Hematopoietic multipotent progenitor cell treated with erythropoietin and hydrocortisone succinate and interleukin-3 and kit ligand, for 4 days (in vitro differentiated cells): ENCODE measurements at regions not wholly inside any gene's neighbourhood (a gene's known extent, or its start where the extent isn't known, plus 50 kb on each side); places are given as distances from the start of the nearest gene placed in this dataset.

Experiments used
- DNase-seq: peaks from one replicate; pipeline ENCODE4 v3.0.0-alpha.2; 2015

DNA sequence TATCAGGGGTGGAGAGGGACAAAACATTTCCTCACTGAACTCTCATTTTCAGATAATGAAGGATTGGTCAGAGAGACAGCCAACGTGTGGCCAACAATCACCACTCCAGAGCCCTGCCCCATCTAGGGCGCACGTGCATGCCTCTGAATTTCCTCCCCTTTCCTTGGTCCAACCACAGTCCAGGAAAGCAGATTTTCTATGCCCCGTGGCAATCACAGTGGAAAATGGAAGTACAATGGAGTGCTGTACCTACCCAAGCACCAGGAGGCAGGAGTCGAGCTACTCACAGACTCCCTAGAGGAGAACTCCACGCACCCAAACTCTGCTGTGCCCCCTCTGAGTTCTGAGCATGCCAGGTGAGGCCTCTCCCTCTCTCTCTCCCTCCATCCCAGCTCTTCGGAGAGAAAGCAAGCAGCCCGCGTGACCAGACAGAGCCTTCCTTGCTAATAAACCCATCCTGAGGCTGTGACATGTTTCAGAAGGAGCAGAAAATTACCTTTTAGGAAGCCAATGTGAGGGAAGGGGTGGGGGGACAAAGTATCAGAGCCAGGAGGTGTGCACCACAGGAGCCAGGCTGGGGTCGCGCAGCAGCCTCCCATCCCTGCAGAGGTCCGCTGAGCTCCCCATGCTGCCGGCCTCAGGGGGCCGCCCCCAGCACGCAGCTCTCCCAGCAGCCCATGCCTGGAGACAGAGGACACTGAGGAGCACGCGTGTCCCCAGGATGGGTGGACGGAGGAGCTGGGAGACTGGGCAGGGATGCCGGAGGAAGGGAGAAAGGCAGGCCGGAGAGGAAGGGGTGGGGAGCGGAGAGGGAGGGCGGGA, 73.4 kb downstream of the PITPNM2 start:
- DNase-seq = no peak

DNA sequence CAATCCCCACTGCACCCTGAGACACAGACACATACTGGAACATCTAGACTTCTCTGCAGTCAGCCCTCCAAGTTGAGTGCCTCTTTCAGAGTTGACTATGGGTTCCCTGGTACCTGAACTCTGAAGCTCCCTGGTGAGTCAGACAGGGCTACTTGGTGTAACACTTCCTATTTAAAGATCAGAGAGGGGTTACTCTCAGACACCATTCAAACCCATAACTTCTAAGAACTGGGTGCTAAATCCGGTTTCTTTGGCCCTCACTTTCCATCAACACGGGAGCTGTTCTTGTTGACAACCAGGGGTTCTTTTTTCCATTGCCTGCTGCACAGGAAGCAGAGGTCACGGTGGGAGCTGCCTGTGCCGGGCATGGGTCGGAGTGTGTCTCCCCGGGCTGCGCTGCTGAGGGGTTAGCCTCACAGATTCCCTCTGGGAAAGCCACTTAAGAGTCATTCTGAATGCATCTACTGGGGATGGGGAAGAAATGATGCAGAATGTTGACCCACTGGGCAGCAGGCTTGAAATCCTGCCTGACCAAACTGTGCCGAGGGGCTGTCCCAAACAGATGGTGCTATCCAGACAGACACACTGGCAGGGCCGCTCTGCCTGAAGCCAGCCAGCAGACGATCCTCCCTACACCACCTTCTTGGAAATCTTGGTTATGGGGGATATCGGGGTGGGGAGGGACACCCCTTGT, 74.1 kb downstream of the PITPNM2 start:
- peak; percentile 25 for DNase-seq

DNA sequence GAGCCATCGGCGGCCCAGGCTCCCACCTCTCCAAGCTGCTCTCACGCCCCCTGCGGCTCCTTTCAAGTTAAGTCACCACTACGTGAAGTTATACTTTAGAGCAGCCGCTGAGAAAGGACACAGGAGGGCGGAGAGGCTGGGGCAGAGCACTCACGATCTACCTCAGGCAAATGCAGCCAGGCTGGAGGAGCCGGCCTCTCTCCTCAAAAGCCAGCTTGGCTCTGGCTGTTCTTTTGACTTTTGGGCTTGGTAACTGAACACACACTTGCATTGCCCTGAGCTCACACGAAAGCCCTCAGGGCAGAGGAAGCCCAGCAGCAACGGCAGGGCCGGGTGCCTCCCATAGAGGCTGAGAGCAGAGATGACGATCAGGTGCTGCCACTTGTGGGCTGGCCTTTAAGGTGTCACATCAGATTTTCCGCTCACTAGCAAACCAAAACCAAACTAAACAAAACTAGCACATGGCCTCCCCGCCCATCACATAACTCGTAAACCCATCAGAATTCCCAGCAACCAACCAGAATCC, 75.2 kb downstream of the PITPNM2 start:
- peak; percentile 40 for DNase-seq

DNA sequence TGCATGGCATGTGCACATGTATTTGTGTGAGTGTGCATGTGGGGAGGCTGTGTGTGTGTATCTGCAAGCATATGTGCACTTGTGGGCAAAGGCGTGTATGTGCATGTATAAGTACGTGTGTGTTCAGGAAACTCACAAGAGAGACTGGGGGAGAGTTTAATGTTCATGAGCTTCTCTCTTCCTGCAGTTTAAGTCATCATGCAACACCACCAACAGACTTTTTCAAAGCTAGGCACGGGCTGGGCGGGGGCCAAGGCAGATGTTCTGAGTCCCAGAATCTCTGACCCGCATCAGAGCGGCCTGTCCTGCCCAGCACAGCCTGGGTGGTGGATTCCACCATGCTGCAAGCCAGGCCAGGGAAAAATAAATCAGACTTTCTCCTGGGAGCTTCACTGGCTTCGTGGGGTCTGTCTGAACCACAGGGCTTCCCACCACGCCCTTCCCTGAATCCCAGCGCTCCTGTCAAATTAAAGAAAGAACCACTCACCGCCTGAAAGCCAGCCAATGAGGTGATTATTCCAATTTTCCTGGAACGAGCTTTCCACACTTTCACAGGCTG, 75.7 kb downstream of the PITPNM2 start:
- no peak for DNase-seq

DNA sequence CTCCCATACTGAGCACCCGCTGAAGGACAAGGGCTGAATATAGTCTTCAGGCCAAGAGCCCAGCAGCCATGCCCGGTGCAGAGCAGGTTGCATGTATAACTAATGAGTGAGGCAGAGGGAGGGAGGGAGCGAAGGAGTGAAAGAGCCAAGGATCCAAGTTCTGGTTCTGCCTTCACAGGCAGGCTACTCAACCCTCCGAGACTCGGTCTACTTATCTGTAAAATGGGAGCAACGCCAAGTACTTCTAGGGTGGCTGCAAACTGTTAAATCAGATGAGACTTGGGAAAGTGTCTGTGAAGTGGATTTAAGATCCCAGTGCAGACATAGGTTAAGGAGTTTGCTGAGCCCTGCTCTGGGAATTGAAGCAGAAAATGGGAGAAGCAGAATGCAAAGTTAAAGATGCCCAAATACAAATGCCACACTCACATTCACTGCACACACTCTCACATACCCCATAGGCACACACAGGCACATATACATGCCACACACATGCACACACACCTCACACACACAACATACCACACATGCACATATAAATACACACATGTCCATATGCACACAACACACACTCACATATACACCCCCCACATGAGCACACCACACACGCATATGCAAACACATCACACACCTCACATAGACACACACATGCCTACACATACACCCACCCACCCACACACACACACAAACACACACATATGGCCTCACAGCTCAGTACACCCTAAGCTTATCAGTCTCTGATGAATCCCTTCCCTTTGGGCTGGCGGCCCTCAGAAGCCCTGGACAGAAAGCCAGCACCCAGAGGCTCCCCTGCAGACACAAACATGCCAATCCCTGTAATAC, 76.7 kb downstream of the PITPNM2 start:
- DNase-seq = no peak

DNA sequence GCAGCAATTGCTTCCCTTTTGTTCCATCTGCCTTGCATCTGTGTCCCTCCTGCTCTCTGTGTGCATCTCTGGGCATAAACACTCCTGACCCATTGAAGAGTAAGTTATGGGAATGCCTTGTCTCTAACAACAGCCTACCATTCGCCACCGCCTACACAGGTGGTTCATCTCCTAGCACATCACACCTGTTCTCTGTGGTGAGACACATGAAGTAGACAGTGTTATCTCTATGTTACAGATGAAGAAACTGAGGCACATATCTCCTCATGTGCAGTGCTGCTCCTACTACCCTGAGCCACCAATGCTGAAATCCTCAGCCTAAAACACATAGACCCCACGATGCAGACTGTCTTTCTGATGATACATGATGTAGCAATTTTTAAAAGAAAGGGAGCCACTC, 77.6 kb downstream of the PITPNM2 start:
- no peak for DNase-seq

DNA sequence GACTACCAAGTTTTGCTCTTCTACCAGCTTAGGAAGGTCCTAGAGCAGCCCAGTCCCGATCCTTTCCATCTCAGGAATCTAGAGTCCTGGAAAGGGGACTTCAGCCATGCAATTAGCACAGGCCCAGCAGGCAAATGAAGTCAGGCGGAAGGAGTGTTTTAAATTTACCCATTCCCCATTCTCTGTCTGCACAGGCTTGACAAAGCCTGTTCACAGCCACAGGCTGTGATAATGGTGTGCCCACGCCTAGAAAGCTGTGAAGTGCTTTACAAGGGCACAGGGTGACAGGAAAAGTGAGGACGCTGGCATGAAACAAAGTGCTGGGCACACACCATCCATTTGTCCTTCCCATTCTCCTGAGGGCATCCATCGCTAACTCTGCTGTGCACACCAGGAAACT, 79.0 kb downstream of the PITPNM2 start:
- DNase-seq = peak; percentile 30

DNA sequence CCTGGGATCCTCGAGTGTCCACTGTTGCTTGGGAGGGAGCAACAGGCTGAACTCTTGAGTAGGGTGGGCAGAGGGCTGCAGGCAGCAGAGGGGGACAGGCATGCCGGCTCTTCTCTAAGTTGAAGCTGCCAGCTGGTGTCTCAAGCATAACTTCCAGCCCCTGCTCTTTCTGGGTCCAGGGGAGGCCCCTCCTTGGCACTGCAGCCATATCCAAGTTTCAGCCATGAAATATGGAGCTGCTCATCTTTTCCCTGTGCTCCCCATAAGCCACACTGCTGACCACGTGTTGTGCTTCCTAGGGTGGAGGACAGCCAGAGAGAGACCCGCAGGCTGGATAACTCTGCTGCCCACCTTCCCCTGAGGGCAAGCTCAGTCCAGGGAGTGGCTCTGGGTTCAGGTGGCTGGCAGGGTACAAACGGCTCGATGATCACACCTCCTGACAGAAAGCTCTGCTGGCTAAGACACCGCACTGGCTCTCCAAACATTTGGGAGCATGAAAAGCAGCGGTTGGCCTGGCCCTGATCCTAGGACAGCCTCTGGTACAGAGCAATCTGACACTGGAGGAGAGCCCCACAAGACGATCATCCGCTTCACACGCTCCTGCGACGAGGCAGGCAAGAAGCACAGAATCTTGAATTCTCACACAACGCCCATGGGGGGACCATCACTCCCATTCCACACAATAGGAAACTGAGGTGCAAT, 79.6 kb downstream of the PITPNM2 start:
- DNase-seq = no peak

DNA sequence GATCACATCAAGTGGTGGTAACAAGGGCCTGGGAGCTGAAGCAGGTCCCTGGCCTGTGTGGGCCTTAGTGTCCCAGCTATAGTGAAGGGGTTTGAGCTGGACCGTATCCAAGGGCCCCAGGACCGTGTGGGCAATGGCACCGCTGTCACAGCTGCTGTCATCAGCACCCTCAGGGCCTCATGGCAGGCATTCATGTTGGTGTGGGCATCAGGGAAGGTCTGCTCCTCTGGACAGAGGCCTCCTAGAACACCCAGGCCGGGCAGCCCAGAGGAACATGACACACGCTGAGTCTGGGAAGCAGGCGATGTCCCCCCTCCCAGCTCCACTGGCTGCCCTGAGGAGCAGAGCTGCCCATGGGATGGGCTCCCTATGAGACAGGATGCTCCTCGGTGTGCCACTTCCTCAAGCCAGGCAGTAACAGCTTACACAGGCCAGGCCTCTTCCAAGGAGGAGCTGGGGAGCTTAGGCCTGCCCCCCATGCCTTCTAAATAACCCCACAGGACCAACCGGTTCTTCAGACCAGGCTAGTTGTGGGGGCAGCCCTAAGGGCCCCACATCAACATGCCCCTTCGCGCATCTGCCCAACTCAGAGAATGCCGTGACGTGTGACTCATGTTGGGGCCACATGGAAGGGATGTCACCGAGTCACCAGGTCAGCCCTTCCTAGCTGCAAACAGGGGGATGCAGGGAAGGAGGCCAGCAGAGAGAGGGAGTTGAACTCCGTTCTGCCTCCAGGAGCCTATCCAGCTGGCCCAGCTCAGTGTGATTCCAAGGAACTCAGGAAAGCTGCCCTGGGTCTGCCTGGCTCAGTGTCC, 80.4 kb downstream of the PITPNM2 start:
- DNase-seq = no peak

DNA sequence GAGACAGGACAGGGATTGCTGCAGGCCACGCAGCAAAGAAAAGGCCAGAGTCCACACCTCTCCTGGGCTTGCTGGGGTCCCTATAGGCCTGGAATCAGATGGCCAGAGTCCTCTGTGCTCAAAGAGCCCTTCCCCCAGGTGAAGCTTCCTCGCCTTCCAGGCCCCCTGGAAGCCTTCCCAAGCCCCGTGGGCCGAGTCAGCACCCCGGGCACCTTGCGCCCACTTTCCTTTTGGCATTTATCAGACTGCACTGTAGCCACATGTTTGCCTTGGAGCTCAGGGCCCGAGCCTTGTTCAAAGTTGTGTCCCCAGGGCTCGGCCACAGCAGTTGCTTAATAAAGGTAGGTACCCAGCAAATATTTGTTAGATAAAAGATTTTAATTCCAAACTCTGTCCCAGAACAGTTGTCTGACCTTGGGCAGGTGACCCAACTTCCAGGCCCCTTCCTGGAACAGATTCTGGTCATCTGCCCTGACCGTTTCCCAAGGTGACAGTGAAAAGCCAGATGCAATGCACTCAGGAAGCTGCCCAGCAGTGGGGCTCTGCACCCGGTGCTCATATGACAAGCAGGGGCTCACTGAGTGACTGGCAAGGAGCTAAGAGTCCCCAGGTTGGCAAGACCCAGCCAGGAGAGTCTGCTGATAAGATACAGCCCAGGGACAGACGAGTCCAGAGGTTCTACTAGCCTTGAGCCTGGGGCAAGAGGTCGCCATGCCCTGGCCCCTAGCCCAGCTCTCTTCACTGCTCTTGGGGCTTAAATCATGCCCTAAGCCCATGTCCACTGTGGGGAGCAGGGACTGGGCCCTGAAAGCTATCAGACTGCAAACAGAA, 81.2 kb downstream of the PITPNM2 start:
- DNase-seq = no peak

DNA sequence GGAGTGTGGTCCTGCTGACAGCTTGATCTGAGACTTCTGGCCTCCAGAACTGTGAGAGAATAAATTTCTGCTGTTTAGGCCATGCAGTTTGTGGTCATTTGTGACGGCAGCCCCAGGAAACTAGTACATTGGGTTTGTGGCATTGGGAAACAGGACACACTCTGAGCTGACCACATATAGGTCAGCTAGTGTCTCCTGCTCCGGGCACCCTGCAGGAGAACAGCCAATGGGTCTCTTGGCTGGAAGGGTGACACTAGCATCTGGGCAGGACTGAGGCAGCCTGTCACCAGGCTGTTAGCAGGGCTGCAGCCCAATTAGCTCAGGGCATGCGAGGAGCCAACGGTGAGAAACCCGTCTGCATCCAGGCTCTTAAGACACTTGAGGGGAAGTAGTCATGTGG, 83.2 kb downstream of the PITPNM2 start:
- DNase-seq = peak; percentile 25

DNA sequence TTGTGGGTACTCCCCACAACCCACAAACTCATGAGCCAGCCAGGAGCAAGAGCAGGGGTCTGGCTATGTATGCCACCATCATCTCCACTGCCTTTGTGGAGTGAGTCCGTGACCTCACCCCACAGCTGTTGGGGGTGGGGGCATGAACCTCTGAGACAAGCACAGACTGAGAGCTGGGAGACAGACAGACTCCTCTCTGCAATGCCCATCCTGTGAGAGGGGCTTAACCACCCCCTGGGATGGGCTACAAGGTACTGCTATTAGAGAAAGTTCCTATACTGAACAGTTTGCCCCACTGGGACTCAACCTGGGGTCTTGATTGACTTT, 84.5 kb downstream of the PITPNM2 start:
- DNase-seq = no peak

DNA sequence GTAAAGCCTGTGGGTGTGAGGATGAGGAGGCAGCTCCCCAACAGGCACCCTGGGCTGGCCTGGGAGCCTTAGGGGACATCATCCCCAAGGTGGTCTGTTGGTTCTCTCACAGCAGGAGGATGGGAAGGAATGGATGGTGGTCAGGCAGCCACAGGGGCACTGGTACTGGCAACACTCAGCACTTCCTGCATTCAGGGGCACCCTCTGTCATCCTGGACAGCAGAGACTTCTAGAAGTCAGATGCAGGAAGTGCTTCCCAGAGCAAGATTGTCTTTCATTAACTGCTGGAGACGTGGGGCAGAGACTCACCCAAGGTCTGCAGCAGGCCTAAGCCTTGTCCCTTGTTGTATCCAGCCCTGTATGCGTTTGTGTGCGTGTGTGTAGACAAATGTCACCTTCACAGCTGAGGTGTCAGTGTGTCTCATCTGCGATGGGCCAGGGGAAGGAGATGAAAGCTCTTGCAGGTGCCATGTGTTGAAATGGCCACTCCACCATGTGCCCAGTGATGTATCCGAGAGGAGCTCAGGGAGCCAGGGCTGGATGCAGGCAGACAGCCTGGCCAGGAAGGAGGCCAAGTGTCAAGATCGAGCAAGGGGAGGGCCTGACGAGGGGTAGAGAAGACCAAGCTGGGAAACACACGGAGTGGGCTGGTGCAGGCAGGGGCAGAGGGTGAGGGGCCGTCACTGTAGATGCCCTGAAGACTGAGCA, 85.1 kb downstream of the PITPNM2 start:
- no peak for DNase-seq

DNA sequence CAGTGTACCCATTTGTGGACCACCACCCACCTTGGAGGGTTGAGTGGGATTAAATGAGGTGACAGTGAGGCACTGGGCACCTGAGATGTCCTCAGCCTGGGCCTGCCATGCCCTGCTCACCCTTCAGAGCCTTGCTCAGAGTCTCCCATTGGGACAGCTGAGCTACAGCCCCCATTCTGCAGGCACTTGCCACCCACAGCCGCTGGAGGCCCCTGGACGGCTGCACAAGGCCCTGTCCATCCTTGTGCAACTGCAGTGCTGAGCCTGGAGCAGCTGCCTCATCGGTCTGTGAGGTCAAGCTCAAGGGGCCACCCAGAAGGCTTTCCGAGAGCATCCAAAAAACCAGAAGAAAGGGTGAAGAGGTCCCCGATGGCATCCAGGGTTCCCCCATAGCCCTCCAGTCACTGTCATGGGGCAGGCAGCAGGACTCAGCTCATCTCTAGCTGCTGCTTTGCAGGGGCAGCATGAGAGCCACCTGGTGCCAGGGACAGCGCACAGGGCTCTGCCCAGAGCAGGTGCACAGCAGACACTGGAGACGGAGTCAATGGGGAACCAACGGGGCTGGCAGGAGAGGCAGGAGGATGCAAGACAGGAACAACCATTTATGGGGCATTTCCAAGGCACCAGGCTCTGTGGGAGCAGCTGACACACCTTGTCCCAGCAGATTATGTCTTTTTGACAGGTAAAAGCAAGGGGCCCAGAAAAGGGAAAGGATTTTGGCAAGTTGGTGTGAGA, 84.6 kb downstream of the ARL6IP4 start:
- no peak for DNase-seq

DNA sequence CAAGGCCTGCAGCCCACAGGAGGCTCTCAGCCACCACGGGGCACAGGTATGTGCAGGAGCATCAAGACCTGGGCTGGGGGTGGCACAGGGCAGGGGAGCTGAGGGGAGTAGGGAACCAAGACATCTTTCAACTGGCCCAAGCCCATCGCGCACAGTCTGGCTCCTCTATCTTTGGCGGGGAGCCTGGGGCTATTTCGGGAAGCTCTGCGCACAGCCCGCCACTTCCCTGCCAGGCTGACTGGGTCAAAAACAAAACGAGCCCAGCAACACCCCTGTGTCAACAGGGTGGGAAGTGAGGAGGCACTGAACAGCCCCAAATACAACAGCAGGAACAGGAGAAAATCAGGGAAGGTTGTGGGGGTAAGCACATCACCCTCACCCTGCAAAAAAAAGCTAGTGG, 83.9 kb downstream of the ARL6IP4 start:
- no peak for DNase-seq

DNA sequence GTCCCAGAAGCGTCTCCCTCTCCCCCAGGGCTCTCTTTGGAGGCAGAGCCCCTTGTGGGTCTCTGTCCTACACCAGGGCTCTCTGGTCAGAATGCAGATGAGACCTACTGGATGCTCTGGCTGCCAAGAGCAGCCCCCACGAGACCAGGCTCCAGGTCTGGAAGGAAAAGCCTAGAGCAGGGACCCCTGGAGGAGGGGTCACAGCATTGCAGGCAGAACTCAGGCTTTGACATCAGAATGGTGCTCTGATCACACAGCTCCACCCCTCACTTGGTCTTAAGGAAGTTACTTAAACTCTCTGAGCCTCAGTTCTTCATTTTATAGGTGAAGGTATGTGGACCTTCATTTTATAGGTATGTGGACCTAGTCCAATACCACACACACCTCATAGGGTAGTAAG, 83.1 kb downstream of the ARL6IP4 start:
- peak; percentile 79 for DNase-seq

DNA sequence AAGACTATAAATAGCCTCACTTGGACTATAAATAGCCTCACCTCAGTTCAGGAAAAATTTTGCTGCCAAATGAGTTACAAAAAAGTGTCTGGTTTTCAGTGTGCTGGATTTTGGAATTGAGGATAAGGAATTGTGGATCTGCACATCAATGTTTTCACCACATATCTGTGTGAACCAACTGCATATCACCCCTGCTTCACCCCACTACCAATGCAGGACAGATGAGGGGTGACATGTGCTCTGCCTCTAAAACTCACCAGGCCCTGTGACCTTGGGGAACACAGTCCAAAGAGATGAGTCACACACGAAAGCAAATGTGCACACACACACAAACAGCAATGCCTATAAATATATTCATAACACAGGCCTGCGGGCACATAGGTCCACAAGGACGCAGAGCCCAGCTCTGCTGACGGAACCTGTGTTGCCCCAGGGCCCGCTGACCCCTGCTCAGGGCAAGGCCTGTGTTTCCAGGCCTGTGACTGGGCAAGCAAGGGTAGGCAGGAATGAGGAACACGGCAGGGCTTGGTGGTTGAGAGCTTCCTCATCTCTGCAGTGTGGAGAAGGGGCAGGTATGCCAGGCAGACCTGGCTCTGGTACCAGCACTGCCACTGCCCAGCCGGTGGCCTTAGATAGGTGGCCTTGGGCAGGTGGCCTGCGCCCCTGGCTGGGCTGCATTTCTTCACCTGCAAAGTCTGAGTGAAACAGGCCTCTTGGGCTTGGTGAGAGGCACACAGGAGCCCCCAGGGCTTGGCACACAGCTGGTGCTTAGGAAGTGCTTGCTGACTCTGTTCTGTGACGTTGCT, 82.4 kb downstream of the ARL6IP4 start:
- DNase-seq = no peak

DNA sequence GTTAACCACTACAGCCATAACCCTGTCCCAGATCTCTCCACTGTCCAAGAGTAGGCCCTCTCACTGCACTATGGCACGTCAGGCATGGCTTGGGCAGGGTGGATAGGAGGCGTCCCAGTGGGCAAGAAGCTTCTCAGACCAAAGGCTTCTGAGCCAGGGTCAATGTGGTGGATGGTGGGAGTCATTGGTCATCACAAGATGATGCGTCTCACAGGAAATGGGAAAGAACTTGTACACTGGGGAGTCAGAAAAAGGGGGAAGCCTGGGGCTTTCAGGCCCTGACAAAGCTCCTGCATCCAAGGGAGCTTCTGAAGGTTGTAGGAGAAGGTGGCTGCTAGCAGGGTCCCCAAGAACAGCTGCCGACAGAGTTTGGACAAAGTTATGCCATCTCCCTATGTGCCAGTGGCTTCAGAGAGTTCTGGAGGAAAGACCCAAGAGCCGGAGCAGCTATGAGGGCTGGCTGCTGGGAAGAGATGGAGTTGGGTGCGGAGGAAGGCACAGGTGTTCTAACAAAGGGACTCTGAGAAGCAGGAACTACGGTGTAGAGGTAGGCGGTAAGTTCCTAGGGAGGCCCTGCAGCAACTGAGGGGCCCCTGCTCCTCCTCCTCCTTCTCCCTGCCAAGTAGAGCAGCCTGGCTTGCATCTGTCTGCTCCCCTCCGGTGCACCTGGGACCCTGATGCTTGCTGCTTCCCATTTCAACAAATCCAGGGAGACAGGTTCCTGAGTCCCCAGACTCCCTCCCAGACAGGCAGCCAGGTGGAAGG, 81.1 kb downstream of the ARL6IP4 start:
- no peak for DNase-seq
